ENCODE measurements at regions not wholly inside any gene's neighbourhood (a gene's known extent, or its start where the extent isn't known, plus 50 kb on each side); places are given as distances from the start of the nearest gene placed in this dataset.

DNA sequence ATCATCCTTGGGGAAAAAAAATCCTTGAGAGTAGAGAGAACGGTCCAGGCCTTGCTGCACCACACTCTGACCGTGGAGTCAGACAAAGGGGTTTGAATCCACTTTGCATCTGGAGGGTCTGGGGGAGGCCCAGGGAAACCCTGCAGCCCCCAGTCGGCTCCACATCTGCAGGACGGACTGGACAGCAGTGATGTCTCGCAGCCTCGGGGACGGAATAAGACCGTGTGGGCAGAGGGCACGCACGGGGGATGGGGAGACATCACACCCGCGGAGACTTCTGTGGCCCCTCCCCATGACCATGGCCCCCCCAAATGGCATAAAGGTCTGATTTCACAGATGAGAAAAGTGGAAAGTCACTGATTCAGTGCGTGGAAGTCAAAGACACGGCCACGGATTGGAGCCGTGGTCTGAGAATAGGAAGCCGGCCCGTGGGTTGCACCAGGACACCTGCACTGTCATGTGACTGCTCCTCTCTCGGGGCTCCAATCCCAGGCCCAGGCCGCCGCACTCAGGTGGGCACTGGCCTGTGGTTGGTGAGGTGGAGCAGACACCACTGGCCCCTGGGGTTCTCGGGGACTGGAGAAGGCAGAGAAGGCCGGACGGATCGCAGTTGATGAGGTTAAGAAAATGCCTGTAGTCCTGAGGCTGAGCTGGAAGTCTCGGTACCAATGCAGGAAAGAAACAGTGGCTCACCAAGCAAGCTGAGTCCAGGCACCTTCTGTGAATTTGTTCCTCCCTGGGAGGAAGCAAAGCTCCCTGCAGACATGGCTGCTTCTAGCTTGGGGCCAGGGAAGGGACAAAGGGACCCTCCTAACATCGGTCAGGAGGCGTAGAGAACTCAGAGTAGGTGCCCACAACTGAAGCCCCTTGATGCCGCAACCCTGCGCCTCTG is 61.8 kb downstream of the RTP5 start:
- Histone ChIP-seq H3K27me3 (ENCODE audit: control insufficient read depth, insufficient read depth, low read length) (no peaks in the 10 kb centered on the region), H3K4me1 (ENCODE audit: control insufficient read depth, insufficient read depth, low read length, poor library complexity, severe bottlenecking) (peaks cover 3% of the 10 kb centered on the region), H3K9me3 (ENCODE audit: control insufficient read depth in 2 of 2, low read length in 2 of 2) (no peaks in the 10 kb centered on the region), H3K36me3 (ENCODE audit: control insufficient read depth, insufficient read depth, low read length) (no peaks in the 10 kb centered on the region), H3K4me3 (ENCODE audit: low read depth, low read length) (no peak overlapping the region), H3K27ac (ENCODE audit: insufficient read depth, low read length, poor library complexity, severe bottlenecking) (no peak overlapping the region)
- no peak overlapping the region for H3K4me3 Mint-ChIP-seq
- DNase-seq, result no peak
- H3K4me1 Mint-ChIP-seq, result peaks cover 0 to 6% (median 3%) of the 10 kb centered on the region in 4 donors
- peaks cover 10% of the 10 kb centered on the region for H3K36me3 Mint-ChIP-seq
- peaks cover 0 to 5% (median 0%) of the 10 kb centered on the region in 7 donors for H3K9me3 Mint-ChIP-seq
- no peaks in the 10 kb centered on the region for H3K27me3 Mint-ChIP-seq
- H3K27ac Mint-ChIP-seq, result no peak overlapping the region
- no peak for ATAC-seq (ENCODE audit: low read depth in 2 of 2)

DNA sequence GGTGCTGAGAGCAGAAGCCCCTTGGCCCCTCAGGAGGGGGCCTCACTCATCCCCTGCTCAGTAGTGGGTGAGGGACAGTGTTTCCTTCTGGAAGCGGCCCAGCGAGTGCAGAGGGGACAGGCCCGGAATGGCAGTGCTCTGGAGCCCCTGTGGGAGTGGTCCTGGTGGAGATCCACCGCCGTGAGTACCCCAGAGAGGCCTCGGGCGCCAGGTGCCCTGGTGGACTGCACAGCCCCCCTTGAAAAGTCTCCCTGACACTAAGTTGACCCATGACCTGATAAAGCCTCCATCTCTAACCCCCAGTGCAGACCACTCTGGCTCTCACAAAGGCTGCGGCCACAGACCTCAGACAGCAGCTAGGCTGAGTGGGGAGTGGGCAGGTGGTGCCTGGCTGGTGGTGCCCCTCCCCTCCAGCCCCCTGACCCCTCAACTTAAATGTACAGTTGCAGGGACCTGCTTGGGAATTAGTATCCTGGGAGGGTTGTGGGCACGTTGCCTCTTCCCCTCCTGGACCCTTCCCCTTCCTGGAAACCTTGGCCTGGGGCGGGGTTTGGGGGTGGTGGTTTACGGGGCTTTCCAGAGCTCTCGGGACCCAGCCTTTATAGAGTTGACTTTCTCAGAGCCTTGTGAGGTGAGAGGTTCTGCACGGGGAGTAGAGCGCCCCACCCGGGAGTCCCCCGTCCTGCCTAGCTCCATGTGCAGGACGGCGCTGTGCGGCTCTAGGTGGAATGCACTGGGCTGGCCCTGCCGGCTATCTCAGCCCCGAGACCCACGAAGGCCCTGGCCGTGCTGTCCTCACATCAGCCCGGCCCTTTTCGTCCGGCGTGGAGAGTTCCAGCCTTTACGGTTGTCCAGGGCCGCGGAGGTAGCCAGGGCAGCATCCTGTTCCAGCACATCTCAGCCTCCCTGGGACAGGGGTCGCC is 62.7 kb downstream of the RTP5 start:
- Mint-ChIP-seq H3K27me3 (no peaks in the 10 kb centered on the region), H3K27ac (no peak overlapping the region), H3K9me3 (peaks cover 0 to 5% (median 0%) of the 10 kb centered on the region in 7 donors), H3K4me3 (no peak overlapping the region), H3K4me1 (peaks cover 0 to 6% (median 3%) of the 10 kb centered on the region in 4 donors), H3K36me3 (peaks cover 10% of the 10 kb centered on the region)
- no peaks in the 10 kb centered on the region for H3K27me3 ChIP-seq (ENCODE audit: control insufficient read depth, insufficient read depth, low read length)
- H3K4me1 ChIP-seq (ENCODE audit: control insufficient read depth, insufficient read depth, low read length, poor library complexity, severe bottlenecking), result peaks cover 3% of the 10 kb centered on the region
- no peaks in the 10 kb centered on the region for H3K36me3 ChIP-seq (ENCODE audit: control insufficient read depth, insufficient read depth, low read length)
- H3K9me3 ChIP-seq (ENCODE audit: control insufficient read depth in 2 of 2, low read length in 2 of 2), result no peaks in the 10 kb centered on the region
- H3K4me3 ChIP-seq (ENCODE audit: low read depth, low read length), result no peak overlapping the region
- no peak for ATAC-seq (ENCODE audit: low read depth in 2 of 2)
- no peak for DNase-seq
- no peak overlapping the region for H3K27ac ChIP-seq (ENCODE audit: insufficient read depth, low read length, poor library complexity, severe bottlenecking)

DNA sequence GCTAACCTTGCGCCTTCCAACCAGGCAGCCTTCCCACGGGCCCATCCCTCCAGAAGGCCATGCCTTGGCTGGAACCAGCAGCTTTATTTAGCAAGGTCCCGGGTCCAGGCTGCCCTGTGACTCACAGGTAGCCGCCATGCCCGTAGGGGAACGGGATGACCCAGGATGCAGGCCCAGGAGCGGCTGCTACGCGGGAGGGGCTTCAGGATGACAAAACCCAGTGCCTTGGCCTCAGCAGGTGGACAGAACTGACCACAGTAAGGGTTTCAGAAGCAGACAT is 63.3 kb downstream of the RTP5 start:
- Histone ChIP-seq H3K27me3 (ENCODE audit: control insufficient read depth, insufficient read depth, low read length) (no peaks in the 10 kb centered on the region), H3K27ac (ENCODE audit: insufficient read depth, low read length, poor library complexity, severe bottlenecking) (no peak overlapping the region), H3K9me3 (ENCODE audit: control insufficient read depth in 2 of 2, low read length in 2 of 2) (no peaks in the 10 kb centered on the region), H3K36me3 (ENCODE audit: control insufficient read depth, insufficient read depth, low read length) (no peaks in the 10 kb centered on the region), H3K4me1 (ENCODE audit: control insufficient read depth, insufficient read depth, low read length, poor library complexity, severe bottlenecking) (peaks cover 3% of the 10 kb centered on the region), H3K4me3 (ENCODE audit: low read depth, low read length) (no peak overlapping the region)
- no peak overlapping the region for H3K27ac Mint-ChIP-seq
- H3K9me3 Mint-ChIP-seq, result peaks cover 0 to 5% (median 0%) of the 10 kb centered on the region in 7 donors
- H3K4me1 Mint-ChIP-seq, result peaks cover 1 to 6% (median 4%) of the 10 kb centered on the region in 4 donors
- H3K36me3 Mint-ChIP-seq, result peaks cover 11% of the 10 kb centered on the region
- DNase-seq (no peak), ATAC-seq (ENCODE audit: low read depth in 2 of 2) (no peak)
- no peaks in the 10 kb centered on the region for H3K27me3 Mint-ChIP-seq
- H3K4me3 Mint-ChIP-seq, result no peak overlapping the region

DNA sequence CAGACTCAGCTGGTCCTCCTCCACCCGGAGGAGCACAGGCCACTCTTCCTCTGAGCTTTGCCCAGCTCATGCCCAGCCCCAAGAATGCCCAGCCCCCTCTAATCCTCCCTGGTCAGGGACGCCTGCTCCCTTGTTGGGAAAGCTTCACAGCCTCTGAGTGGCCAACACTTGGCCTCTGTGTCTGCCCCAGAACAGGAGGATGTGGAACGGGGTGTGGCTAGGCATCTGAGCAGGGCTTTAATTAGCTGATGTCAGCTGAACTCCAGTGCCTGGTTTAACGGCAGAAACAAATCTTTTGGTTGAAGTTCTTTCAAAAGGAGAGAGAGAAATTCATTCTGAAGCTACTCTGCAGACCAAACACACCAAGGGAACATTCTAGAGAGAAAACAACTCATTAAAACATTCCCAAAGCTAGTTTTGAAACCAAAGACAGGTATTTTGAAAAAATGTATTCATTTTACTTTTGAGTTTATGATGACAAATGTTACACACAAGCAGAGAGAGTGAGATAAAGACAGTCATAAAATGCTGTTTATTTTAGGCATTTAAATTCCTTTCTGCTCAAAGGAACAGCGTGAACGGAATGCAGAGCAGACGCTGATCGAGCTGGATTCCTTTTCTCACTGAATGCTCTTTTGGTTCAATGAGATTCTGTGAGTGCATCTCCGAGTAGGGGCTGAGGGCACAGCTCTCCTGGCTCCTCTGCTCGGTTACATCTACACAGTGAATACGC is 63.8 kb downstream of the RTP5 start:
- peaks cover 14% of the 10 kb centered on the region for H3K36me3 Mint-ChIP-seq
- peaks cover 0 to 5% (median 0%) of the 10 kb centered on the region in 7 donors for H3K9me3 Mint-ChIP-seq
- peak overlapping the region in 1 of 3 donors; percentile 69 for H3K27ac Mint-ChIP-seq
- no peaks in the 10 kb centered on the region for H3K9me3 ChIP-seq (ENCODE audit: control insufficient read depth in 2 of 2, low read length in 2 of 2)
- ATAC-seq (ENCODE audit: low read depth in 2 of 2) (no peak), DNase-seq (peak in 1 of 3 donors; percentile 54)
- H3K4me1 ChIP-seq (ENCODE audit: control insufficient read depth, insufficient read depth, low read length, poor library complexity, severe bottlenecking), result peaks cover 3% of the 10 kb centered on the region
- H3K27me3 Mint-ChIP-seq, result no peaks in the 10 kb centered on the region
- H3K36me3 ChIP-seq (ENCODE audit: control insufficient read depth, insufficient read depth, low read length), result no peaks in the 10 kb centered on the region
- no peak overlapping the region for H3K4me3 ChIP-seq (ENCODE audit: low read depth, low read length)
- no peak overlapping the region for H3K4me3 Mint-ChIP-seq
- H3K27ac ChIP-seq (ENCODE audit: insufficient read depth, low read length, poor library complexity, severe bottlenecking), result no peak overlapping the region
- H3K27me3 ChIP-seq (ENCODE audit: control insufficient read depth, insufficient read depth, low read length), result no peaks in the 10 kb centered on the region
- H3K4me1 Mint-ChIP-seq, result peaks cover 4 to 9% (median 7%) of the 10 kb centered on the region in 4 donors

DNA sequence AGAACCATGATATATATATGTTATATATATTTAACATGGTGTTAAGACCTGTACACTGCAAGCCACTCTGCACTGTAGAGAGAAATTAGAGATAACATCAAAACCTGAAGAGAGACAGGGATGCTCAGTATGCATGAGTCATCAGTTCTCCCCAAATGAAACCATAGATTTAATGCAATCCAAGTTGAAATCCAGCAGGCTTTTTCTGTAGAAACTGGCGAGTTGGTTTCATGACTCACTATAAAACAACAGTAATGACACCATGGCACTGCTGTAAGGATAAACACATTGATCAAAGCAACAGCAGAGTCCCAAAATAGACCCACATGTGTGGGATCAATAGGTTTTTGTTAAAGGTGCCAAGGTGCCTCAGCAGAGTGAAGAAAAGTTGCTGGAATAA is 65.8 kb downstream of the RTP5 start:
- Histone ChIP-seq H3K27me3 (ENCODE audit: control insufficient read depth, insufficient read depth, low read length) (no peaks in the 10 kb centered on the region), H3K4me3 (ENCODE audit: low read depth, low read length) (no peak overlapping the region), H3K27ac (ENCODE audit: insufficient read depth, low read length, poor library complexity, severe bottlenecking) (no peak overlapping the region), H3K4me1 (ENCODE audit: control insufficient read depth, insufficient read depth, low read length, poor library complexity, severe bottlenecking) (peaks cover 3% of the 10 kb centered on the region), H3K9me3 (ENCODE audit: control insufficient read depth in 2 of 2, low read length in 2 of 2) (no peaks in the 10 kb centered on the region), H3K36me3 (ENCODE audit: control insufficient read depth, insufficient read depth, low read length) (no peaks in the 10 kb centered on the region)
- Mint-ChIP-seq H3K4me1 (peaks cover 7 to 19% (median 10%) of the 10 kb centered on the region in 4 donors), H3K36me3 (peaks cover 14% of the 10 kb centered on the region), H3K27ac (no peak overlapping the region), H3K4me3 (no peak overlapping the region), H3K27me3 (no peaks in the 10 kb centered on the region), H3K9me3 (peaks cover 0 to 8% (median 3%) of the 10 kb centered on the region in 7 donors)
- no peak for DNase-seq
- no peak for ATAC-seq (ENCODE audit: low read depth in 2 of 2)

DNA sequence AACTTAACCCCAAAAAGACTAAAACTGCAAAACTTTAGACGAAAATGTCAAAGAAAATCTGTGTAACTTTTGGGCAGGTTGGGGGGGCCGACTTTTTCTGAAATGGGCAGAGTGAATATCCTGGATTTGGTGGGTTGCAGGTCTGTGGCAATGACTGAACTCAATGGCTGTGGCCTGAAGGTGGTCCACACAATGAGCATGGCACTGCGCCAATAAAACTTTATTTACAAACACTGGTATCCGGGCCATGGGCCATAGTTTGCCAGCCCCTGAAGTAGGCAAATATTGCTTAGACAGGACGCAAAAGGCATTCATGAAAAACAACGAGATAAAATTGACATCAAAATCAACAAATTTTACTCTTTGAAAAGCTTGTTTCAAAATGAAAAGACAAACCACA is 66.2 kb downstream of the RTP5 start:
- H3K36me3 Mint-ChIP-seq, result peaks cover 14% of the 10 kb centered on the region
- H3K27ac Mint-ChIP-seq, result peak overlapping the region in 1 of 3 donors; percentile 43
- H3K4me1 ChIP-seq (ENCODE audit: control insufficient read depth, insufficient read depth, low read length, poor library complexity, severe bottlenecking), result peaks cover 3% of the 10 kb centered on the region
- H3K9me3 ChIP-seq (ENCODE audit: control insufficient read depth in 2 of 2, low read length in 2 of 2), result no peaks in the 10 kb centered on the region
- H3K27me3 ChIP-seq (ENCODE audit: control insufficient read depth, insufficient read depth, low read length), result no peaks in the 10 kb centered on the region
- H3K27me3 Mint-ChIP-seq, result no peaks in the 10 kb centered on the region
- H3K9me3 Mint-ChIP-seq, result peaks cover 0 to 8% (median 3%) of the 10 kb centered on the region in 7 donors
- H3K4me3 ChIP-seq (ENCODE audit: low read depth, low read length), result no peak overlapping the region
- no peak overlapping the region for H3K27ac ChIP-seq (ENCODE audit: insufficient read depth, low read length, poor library complexity, severe bottlenecking)
- DNase-seq, result no peak
- ATAC-seq (ENCODE audit: low read depth in 2 of 2), result no peak
- peaks cover 7 to 21% (median 10%) of the 10 kb centered on the region in 4 donors for H3K4me1 Mint-ChIP-seq
- no peaks in the 10 kb centered on the region for H3K36me3 ChIP-seq (ENCODE audit: control insufficient read depth, insufficient read depth, low read length)
- no peak overlapping the region for H3K4me3 Mint-ChIP-seq

DNA sequence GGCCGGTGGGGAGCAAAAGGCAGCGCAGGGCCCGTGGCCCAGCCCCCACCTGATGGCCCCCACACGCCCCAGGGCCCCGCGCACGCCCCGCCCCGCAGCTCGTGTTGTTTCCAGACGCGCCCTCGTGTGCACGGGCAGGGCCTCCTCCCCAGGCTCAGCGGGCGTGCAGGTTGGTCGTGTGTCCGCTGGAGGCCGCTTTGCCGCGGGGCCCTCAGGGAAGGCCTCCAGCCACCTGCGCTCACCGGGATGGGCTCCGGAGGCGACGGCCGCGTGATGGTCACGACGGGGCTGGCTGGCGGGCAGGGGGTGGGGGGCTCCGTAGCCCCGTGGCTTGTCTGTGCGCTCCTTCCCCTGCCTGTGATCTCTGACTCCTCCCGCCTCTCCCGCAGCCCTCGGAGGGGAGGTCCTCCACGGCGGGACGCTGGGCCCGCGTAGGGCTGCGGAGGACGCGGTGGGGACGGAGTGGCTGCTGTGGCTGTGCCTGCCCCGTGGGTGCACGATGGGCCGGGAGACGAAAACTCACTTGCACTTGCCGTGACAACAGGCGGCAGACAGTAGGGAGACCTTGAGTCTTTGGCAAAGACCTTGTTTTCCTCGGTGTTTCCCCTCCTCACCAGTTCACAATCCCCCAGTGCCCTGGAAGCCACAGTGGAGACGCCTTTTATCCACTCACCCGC is 67.1 kb downstream of the RTP5 start:
- no peak for ATAC-seq (ENCODE audit: low read depth in 2 of 2)
- H3K27me3 Mint-ChIP-seq, result no peaks in the 10 kb centered on the region
- H3K27me3 ChIP-seq (ENCODE audit: control insufficient read depth, insufficient read depth, low read length), result no peaks in the 10 kb centered on the region
- no peak overlapping the region for H3K27ac ChIP-seq (ENCODE audit: insufficient read depth, low read length, poor library complexity, severe bottlenecking)
- no peaks in the 10 kb centered on the region for H3K9me3 ChIP-seq (ENCODE audit: control insufficient read depth in 2 of 2, low read length in 2 of 2)
- peak overlapping the region in 1 of 3 donors; percentile 85 for H3K27ac Mint-ChIP-seq
- peaks cover 3% of the 10 kb centered on the region for H3K4me1 ChIP-seq (ENCODE audit: control insufficient read depth, insufficient read depth, low read length, poor library complexity, severe bottlenecking)
- H3K4me3 ChIP-seq (ENCODE audit: low read depth, low read length), result no peak overlapping the region
- peaks cover 0 to 8% (median 3%) of the 10 kb centered on the region in 7 donors for H3K9me3 Mint-ChIP-seq
- no peaks in the 10 kb centered on the region for H3K36me3 ChIP-seq (ENCODE audit: control insufficient read depth, insufficient read depth, low read length)
- H3K36me3 Mint-ChIP-seq, result peaks cover 14% of the 10 kb centered on the region
- no peak overlapping the region for H3K4me3 Mint-ChIP-seq
- peaks cover 7 to 21% (median 10%) of the 10 kb centered on the region in 4 donors for H3K4me1 Mint-ChIP-seq
- no peak for DNase-seq
